Kidney epithelial cell (primary cell): ENCODE measurements at regions not wholly inside any gene's neighbourhood (a gene's known extent, or its start where the extent isn't known, plus 50 kb on each side); places are given as distances from the start of the nearest gene placed in this dataset.

Experiments
- DNase-seq: peaks from one replicate; pipeline ENCODE4 v3.0.0-alpha.2; 2010; ENCODE audit warnings: low read depth
- H3K27me3 ChIP-seq: 2 replicates; pipeline ENCODE4 v1.6.0; 2011; ENCODE audit warnings: low read length; ENCODE audit not compliant: control insufficient read depth, insufficient read depth
- H3K36me3 ChIP-seq: 2 replicates; pipeline ENCODE4 v1.5.1; 2011; ENCODE audit warnings: low read length; ENCODE audit not compliant: control insufficient read depth, insufficient read depth
- H3K4me3 ChIP-seq: 2 replicates; pipeline ENCODE4 v1.5.1; 2011; ENCODE audit warnings: low read depth, mild to moderate bottlenecking, control low read depth, low read length
- CTCF ChIP-seq: IDR thresholded peaks from 2 replicates; pipeline ENCODE4 v1.5.1; 2011; ENCODE audit warnings: mild to moderate bottlenecking, moderate library complexity, low read length, control low read depth, inconsistent platforms; ENCODE audit not compliant: insufficient read depth, poor library complexity, severe bottlenecking

DNA sequence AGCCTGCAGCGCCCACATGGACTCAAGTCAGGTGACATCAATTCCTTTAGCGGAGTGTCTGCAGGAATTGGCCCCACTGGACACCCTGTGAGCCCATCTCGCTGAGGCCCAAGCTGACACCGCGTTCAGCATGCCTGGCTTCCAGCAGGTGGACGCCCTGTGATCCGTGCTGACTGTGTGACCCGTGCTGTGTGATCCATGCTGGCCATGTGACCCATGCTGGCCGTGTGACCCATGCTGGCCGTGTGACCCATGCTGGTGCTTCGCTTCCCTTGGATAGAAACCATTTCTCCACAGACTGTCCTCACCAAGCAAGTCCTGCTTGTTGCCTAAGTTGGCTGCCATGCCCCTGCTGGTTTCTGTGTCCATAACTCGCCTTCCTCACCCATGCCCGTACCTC, 392.1 kb downstream of the BRD1 start:
- H3K36me3 ChIP-seq, result no peaks in the 10 kb centered on the region
- no peak overlapping the region for H3K4me3 ChIP-seq
- no peak for DNase-seq
- H3K27me3 ChIP-seq, result no peaks in the 10 kb centered on the region
- no peak for TF ChIP-seq CTCF

DNA sequence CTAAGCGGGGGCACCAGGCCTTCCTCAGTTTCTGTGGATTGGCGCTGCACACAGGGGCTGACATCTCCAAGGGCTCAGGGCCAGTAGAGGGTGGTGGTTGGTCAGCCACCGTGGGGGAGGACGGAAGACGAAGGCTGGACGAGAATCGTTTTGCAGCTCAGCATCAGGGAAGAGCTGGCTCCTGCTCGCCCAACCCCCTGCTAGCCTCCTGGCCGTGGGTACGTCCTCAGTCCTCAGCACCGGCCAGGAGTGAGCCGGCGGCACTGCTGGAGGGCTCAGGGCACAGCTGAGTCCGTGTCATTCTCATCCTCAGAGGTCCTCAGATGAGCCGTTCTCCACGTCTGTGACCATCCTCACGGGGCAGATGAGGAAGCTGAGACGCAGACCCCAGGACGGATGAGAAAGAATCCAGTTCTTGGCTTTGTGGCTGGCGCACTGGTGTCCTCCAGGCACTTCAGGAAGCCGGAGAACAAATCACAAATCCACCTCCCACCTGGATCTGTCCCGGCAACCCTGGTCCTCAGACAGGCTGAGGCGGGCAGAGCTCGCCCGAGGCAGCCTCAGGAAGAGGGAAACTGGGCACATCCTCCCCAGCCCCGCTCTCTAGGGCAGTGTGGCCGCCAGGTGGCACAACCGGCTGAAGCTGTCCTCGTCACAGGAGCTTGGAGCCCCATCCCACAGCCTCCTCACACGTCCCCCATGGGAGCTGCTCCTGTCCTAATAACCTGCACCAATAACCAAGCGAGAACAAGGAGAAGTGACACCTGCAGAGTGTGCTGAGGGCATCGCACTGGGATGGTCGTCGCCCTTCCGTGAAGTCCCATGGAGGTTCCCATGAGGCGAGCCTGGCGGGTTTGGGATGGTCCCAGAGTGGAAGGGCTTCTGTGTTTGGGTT, 393.7 kb downstream of the BRD1 start:
- no peak for DNase-seq
- TF ChIP-seq CTCF, result no peak
- no peaks in the 10 kb centered on the region for H3K36me3 ChIP-seq
- no peak overlapping the region for H3K4me3 ChIP-seq
- H3K27me3 ChIP-seq, result no peaks in the 10 kb centered on the region

DNA sequence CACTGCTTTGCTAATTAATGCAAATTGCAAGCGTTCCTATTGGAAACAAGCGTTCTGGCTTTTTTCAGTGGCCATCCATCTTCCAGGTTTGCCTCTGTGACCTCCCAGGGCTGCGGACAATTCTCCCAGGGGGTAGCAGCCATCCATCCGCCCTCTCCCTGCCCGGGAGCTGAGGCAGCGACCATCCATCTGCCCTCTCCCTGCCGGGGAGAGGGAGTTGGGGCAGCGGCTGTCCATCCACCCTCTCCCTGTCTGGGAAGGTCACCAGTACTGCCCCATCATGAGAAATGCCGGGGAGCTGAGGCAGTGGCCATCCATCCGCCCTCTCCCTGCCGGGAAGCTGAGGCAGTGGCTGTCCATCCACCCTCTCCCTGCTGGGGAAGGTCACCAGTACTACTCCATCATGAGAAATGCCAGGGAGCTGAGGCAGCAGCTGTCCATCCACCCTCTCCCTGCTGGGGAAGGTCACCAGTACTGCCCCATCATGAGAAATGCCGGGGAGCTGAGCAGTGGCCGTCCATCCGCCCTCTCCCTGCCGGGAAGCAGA, 394.7 kb downstream of the BRD1 start:
- TF ChIP-seq CTCF, result no peak
- Histone ChIP-seq H3K4me3 (no peak overlapping the region), H3K36me3 (no peaks in the 10 kb centered on the region), H3K27me3 (no peaks in the 10 kb centered on the region)
- no peak for DNase-seq

DNA sequence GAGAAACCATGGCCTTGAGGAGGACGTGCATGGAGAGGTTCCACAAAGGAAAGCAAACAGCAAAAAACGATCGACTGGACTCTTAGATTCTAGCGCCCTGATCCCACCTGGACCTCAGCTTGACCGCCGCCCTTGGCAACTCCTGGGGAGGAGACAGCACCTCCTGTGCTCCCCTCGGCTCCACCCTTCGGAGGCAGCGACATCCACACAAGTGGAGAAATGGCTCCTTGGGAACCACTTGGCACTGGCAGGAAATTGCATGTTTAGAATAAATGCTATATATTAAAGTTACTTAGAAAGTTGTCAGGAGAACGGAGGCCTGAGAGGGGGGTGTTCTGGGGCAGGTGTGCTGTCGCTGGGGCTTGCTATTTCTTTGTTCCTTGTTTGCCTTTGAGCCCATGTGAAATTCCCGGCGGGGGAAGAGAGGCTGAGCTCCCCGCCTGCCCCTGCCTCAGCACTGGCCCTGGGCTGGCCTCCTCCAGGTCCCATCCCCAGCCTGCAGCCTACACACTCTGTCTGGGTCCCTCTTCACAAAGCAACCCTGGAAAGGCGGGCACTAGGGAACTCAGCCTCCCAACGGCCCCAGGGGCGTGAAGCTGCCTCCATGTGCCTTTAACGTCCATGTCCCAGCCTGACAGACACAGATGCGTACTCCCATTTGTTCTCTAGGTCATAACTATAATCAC, 395.3 kb downstream of the BRD1 start:
- no peaks in the 10 kb centered on the region for H3K36me3 ChIP-seq
- TF ChIP-seq CTCF, result no peak
- DNase-seq, result no peak
- H3K4me3 ChIP-seq, result no peak overlapping the region
- no peaks in the 10 kb centered on the region for H3K27me3 ChIP-seq

DNA sequence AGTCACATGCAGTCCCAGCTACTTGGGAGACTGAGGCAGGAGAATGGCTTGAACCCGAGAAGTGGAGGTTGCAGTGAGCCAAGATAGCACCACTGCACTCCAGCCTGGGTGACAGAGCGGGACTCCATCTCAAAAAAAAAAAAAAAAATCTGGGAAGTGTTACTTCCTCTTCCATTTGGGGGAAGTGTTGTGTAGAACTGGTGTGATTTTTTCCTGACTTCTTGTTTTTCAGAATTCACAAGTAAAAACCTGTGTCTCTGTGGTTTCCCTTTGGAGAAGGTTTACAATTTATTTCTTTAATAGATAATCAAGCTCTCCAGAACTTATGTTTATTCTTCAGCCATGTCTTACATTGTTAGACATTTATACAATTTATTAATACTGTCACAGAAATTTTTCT, 396.1 kb downstream of the BRD1 start:
- Histone ChIP-seq H3K36me3 (no peaks in the 10 kb centered on the region), H3K4me3 (no peak overlapping the region), H3K27me3 (no peaks in the 10 kb centered on the region)
- no peak for TF ChIP-seq CTCF
- DNase-seq, result no peak
